Prostate gland (tissue), 2 donors: ENCODE measurements at regions not wholly inside any gene's neighbourhood (a gene's known extent, or its start where the extent isn't known, plus 50 kb on each side); places are given as distances from the start of the nearest gene placed in this dataset.

ENCODE experiments used
- DNase-seq: peaks from one replicate; pipeline ENCODE4 v3.0.0-alpha.2; 2019; ENCODE audit warnings: low spot score
- H3K27ac ChIP-seq, 2 donors: fragments of 200-600 bp; sonication (generic); 2 replicates each; pipeline ENCODE4 v1.5.1; 2017 to 2019
- H3K27me3 ChIP-seq: fragments of 200-600 bp; sonication (generic); replicated peaks from 2 replicates; pipeline ENCODE4 v1.5.1; 2019; ENCODE audit not compliant: insufficient read depth
- H3K36me3 ChIP-seq, 2 donors: fragments of 200-600 bp; sonication (generic); 1 replicate in 1 of 2; 2 replicates in 1 of 2; pipeline versions ENCODE4 v1.5.1 to v1.8.1; 2017 to 2019
- H3K4me1 ChIP-seq: fragments of 200-600 bp; sonication (generic); replicated peaks from 2 replicates; pipeline ENCODE4 v1.5.1; 2019
- H3K4me3 ChIP-seq, 2 donors: fragments of 200-600 bp; sonication (generic); 2 replicates each; pipeline ENCODE4 v1.5.1; 2017 to 2019
- H3K9me3 ChIP-seq: fragments of 200-600 bp; sonication (generic); 2 replicates; pipeline ENCODE4 v1.5.1; 2017
- CTCF ChIP-seq, 4 experiments: fragments of 200-600 bp in 2 of 4; fragments of 450-650 bp in 2 of 4; sonication (generic) in 2 of 4; IDR thresholded peaks; 1 replicate in 3 of 4; 2 replicates in 1 of 4; pipeline ENCODE4 v1.5.1; 2016 to 2019; ENCODE audit warnings: antibody characterized with exemption in 4 of 4, mild to moderate bottlenecking in 2 of 4, moderate library complexity in 2 of 4
- POLR2A ChIP-seq: fragments of 450-650 bp; IDR thresholded peaks from one replicate; pipeline ENCODE4 v1.6.1; 2016; ENCODE audit warnings: antibody characterized with exemption, mild to moderate bottlenecking
- POLR2AphosphoS5 ChIP-seq: sonication (generic); formaldehyde crosslinking; IDR thresholded peaks from one replicate; pipeline ENCODE4 v1.6.1; 2017; ENCODE audit warnings: antibody characterized with exemption
- WGBS: methylation state at CpG from one replicate; pipeline ENCODE4 v1.1.5; 2018; 5-methylcytosine and 5-hydroxymethylcytosine counted together
- intact Hi-C: fragments of 100-400 bp; cut with DNase I; formaldehyde crosslinking; loops from one replicate; pipeline ENCODE4 v1.14.2; 2022

DNA sequence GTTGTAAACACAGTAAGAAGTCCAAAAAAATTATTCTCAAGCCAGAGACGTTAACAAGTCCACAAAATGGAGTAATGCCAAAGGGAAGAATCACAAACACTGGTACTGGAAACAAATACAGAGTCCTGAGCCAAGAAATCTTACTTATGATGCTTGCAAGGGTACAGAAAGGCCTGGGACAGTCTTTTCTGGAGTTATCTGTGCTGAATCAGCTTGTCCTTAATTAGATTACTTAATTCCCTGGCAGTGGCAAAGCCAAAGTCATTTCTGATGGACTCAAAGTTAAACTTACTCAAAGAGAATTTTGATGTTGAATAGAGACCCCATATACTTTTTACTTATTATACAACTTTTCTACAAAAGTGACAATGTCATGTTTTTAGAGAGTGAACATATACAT lies 610.5 kb upstream of the ITGA1 start:
- no peaks in the 10 kb centered on the region for H3K27me3 ChIP-seq
- no peak overlapping the region for H3K27ac ChIP-seq
- H3K4me1 ChIP-seq = no peaks in the 10 kb centered on the region
- H3K4me3 ChIP-seq = no peak overlapping the region
- DNase-seq = no peak
- no peaks in the 10 kb centered on the region for H3K9me3 ChIP-seq
- 16% methylated on average over 1 of the region's 1 CpG for WGBS
- intact Hi-C loops = no loop called here
- H3K36me3 ChIP-seq = no peaks in the 10 kb centered on the region
- no peak for TF ChIP-seq POLR2A

DNA sequence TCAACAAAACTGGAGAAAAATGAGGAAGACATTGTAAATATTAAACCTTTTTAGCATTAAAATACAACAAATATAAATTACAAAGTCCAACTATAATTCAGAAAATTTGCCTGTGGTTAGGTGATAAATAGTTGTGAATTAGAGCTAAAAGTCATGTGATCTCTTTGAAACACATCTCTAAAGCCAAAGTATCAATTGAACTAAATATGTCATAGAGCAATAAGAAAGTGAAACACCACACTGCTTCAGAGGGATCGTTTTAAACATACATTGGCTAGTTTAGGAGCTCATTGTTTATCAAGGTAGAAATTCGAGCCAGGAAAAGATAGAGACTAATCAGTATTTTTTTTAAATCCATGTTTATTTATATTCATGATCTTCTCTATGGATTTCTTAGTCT lies 606.3 kb upstream of the ITGA1 start:
- intact Hi-C loops = no loop called here
- TF ChIP-seq POLR2AphosphoS5 (no peak), CTCF (IDR thresholded peaks at IDR 0.05) (no peak), POLR2A (no peak)
- 37% methylated on average over 2 of the region's 2 CpGs for WGBS
- no peaks in the 10 kb centered on the region for H3K4me1 ChIP-seq
- no peaks in the 10 kb centered on the region for H3K9me3 ChIP-seq
- no peaks in the 10 kb centered on the region for H3K27me3 ChIP-seq
- no peaks in the 10 kb centered on the region for H3K36me3 ChIP-seq
- DNase-seq = no peak
- H3K4me3 ChIP-seq = no peak overlapping the region
- H3K27ac ChIP-seq = no peak overlapping the region

- TF ChIP-seq POLR2AphosphoS5 = no peak
- TF ChIP-seq POLR2A = no peak
- no peak for TF ChIP-seq CTCF (IDR thresholded peaks at IDR 0.05)
Measured at GRCh38 chr5:52190737-52191136, 597.0 kb upstream of the ITGA1 start.

GRCh38 chr5:52199833-52200232 lies 587.9 kb upstream of the ITGA1 start:
- 87% methylated on average over 9 of the region's 9 CpGs for WGBS
- TF ChIP-seq POLR2AphosphoS5 (no peak), POLR2A (no peak), CTCF (IDR thresholded peaks at IDR 0.05) (no peak)
- DNase-seq = no peak
- H3K4me1 ChIP-seq = no peaks in the 10 kb centered on the region
- no peaks in the 10 kb centered on the region for H3K36me3 ChIP-seq
- H3K9me3 ChIP-seq = no peaks in the 10 kb centered on the region
- H3K27me3 ChIP-seq = no peaks in the 10 kb centered on the region
- intact Hi-C loops = no loop called here
- H3K4me3 ChIP-seq = no peak overlapping the region
- H3K27ac ChIP-seq = no peak overlapping the region

More at GRCh38 chr5:52190737-52191136, 597.0 kb upstream of the ITGA1 start:
- Histone ChIP-seq H3K27ac (no peak overlapping the region), H3K4me1 (no peaks in the 10 kb centered on the region), H3K27me3 (no peaks in the 10 kb centered on the region), H3K4me3 (no peak overlapping the region), H3K36me3 (no peaks in the 10 kb centered on the region), H3K9me3 (no peaks in the 10 kb centered on the region)
- no peak for DNase-seq
- intact Hi-C loops = no loop called here

DNA sequence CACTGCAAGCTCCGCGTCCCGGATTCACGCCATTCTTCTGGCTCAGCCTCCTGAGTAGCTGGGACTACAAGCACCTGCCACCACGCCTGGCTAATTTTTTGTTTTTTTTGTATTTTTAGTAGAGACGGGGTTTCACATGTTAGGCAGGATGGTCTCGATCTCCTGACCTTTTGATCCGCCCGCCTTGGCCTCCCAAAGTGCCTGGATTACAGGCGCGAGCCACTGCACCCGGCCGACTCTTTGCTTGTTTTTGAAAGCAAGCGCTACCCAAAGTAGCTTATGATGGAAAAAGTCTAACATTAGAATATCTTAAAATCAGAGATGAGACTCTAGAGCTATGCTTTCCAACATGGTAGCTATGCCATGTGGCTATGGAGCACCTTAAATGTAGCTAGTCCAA lies 585.5 kb upstream of the ITGA1 start:
- intact Hi-C loops = no loop called here
- Histone ChIP-seq H3K4me3 (no peak overlapping the region), H3K36me3 (no peaks in the 10 kb centered on the region), H3K27me3 (no peaks in the 10 kb centered on the region), H3K4me1 (no peaks in the 10 kb centered on the region), H3K27ac (no peak overlapping the region), H3K9me3 (no peaks in the 10 kb centered on the region)
- WGBS = 95% methylated on average over 14 of the region's 14 CpGs
- TF ChIP-seq POLR2AphosphoS5 (no peak), CTCF (IDR thresholded peaks at IDR 0.05) (no peak), POLR2A (no peak)
- no peak for DNase-seq
